ENCODE measurements at regions not wholly inside any gene's neighbourhood (a gene's known extent, or its start where the extent isn't known, plus 50 kb on each side); places are given as distances from the start of the nearest gene placed in this dataset.

DNA sequence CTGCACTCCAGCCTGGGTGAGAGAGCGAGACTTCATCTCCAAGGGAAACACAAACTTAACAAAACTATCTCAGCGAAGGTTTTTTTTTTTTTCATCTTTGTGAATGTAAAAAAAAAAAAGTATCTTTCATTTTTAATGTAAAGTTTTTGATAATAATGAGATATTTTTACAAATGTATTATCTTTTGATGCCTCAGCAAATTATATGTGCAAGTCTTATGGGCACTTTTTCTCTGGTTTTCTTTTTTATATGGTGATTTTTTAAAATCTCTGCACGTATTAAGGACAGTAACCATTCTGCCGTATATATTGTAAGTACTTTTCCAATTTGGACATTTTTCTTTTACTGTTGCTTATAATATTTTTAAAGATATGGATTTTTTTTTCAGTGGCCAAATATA, 76.8 kb downstream of the MAFB start:
- no peak for TF ChIP-seq EZH2 (IDR thresholded peaks at IDR 0.05; ENCODE audit: low read length, unreplicated experiment)
- TF ChIP-seq, protein P1, sequence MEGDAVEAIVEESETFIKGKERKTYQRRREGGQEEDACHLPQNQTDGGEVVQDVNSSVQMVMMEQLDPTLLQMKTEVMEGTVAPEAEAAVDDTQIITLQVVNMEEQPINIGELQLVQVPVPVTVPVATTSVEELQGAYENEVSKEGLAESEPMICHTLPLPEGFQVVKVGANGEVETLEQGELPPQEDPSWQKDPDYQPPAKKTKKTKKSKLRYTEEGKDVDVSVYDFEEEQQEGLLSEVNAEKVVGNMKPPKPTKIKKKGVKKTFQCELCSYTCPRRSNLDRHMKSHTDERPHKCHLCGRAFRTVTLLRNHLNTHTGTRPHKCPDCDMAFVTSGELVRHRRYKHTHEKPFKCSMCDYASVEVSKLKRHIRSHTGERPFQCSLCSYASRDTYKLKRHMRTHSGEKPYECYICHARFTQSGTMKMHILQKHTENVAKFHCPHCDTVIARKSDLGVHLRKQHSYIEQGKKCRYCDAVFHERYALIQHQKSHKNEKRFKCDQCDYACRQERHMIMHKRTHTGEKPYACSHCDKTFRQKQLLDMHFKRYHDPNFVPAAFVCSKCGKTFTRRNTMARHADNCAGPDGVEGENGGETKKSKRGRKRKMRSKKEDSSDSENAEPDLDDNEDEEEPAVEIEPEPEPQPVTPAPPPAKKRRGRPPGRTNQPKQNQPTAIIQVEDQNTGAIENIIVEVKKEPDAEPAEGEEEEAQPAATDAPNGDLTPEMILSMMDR (conservative IDR thresholded peaks at IDR 0.05; ENCODE audit: low read depth, low read length), result no peak
- no peak for TF ChIP-seq EZH2phosphoT487 (IDR thresholded peaks at IDR 0.05; ENCODE audit: borderline replicate concordance, low read length)
